ENCODE measurements at regions not wholly inside any gene's neighbourhood (a gene's known extent, or its start where the extent isn't known, plus 50 kb on each side); places are given as distances from the start of the nearest gene placed in this dataset.

DNA sequence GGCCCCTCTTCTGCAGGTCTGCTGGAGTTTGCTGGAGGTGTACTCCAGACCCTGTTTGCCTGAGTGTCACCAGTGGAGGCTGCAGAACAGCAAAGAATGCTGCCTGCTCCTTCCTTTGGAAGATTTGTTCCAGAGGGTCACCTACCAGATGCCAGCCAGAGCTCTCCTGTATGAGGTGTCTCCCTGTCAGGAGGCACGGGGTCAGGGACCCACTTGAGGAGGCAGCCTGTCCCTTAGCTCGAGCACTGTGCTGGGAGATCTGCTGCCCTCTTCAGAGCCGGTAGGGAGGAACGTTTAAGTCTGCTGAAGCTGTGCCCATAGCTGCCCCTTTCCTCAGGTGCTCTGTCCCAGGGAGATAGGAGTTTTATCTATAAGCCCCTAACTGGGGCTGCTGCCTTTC, 207.9 kb downstream of the FAT3 start:
- FAIRE-seq, result no peak
- CTCF ChIA-PET (ENCODE audit: low intra/inter-chr PET ratio), result no interaction called here

More for the DNA sequence above, 207.9 kb downstream of the FAT3 start:
- Histone ChIP-seq H3K4me2 (ENCODE audit: insufficient read depth, low read length) (no peak overlapping the region), H3K4me1 (replicated peaks in 1 of 2; ENCODE audit: control insufficient read depth in 2 of 2, insufficient read depth in 2 of 2, low read length in 2 of 2) (no peaks in the 10 kb centered on the region), H3K9ac (ENCODE audit: insufficient read depth in 1 of 2, low read depth in 2 of 2, low read length in 2 of 2) (no peak overlapping the region), H3K4me3 (no peak overlapping the region), H3K27ac (ENCODE audit: extremely low read depth, low read depth, low read length) (no peak overlapping the region), H3K36me3 (ENCODE audit: control insufficient read depth, insufficient read depth, low read length) (no peaks in the 10 kb centered on the region), H3K27me3 (ENCODE audit: control insufficient read depth in 2 of 2, insufficient read depth in 2 of 2, low read length in 2 of 2) (no peaks in the 10 kb centered on the region), H3K79me2 (ENCODE audit: control insufficient read depth, insufficient read depth, low read length) (no peaks in the 10 kb centered on the region), H4K20me1 (replicated peaks; ENCODE audit: control insufficient read depth, insufficient read depth, low read length) (no peaks in the 10 kb centered on the region), H2AFZ (ENCODE audit: low read depth, low read length) (no peak overlapping the region), H3K9me1 (ENCODE audit: control insufficient read depth, insufficient read depth, low read length) (no peaks in the 10 kb centered on the region), H3K9me3 (replicated peaks; ENCODE audit: control insufficient read depth, insufficient read depth, low read depth, low read length) (no peaks in the 10 kb centered on the region; the same call in 1 of the 2 replicates)
- ATAC-seq, result no peak
- BruUV-seq (replicated peaks), result no TSS peak
- DNase-seq (ENCODE audit: extremely low read depth in 1 of 4, low spot score in 3 of 4), result no peak
- TF ChIP-seq MEF2D (tag; conservative IDR thresholded peaks at IDR 0.05; ENCODE audit: low read depth), result no peak
- TF ChIP-seq, protein P1, sequence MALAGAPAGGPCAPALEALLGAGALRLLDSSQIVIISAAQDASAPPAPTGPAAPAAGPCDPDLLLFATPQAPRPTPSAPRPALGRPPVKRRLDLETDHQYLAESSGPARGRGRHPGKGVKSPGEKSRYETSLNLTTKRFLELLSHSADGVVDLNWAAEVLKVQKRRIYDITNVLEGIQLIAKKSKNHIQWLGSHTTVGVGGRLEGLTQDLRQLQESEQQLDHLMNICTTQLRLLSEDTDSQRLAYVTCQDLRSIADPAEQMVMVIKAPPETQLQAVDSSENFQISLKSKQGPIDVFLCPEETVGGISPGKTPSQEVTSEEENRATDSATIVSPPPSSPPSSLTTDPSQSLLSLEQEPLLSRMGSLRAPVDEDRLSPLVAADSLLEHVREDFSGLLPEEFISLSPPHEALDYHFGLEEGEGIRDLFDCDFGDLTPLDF (CRISPR knock-in tag; IDR thresholded peaks at IDR 0.05), result no peak
- no peak for TF ChIP-seq NUFIP1 (IDR thresholded peaks at IDR 0.05; ENCODE audit: partially characterized antibody)
- TF ChIP-seq ZNF146 (CRISPR knock-in tag; IDR thresholded peaks at IDR 0.05; ENCODE audit: unreplicated experiment), result no peak
- no peak for TF ChIP-seq ZBTB5 (IDR thresholded peaks at IDR 0.05)
- no peak for TF ChIP-seq YY1 (IDR thresholded peaks at IDR 0.05; ENCODE audit: borderline replicate concordance in 1 of 3, control insufficient read depth in 1 of 3, extremely low read depth in 1 of 3, insufficient read depth in 3 of 3, insufficient read length in 1 of 3, insufficient replicate concordance in 2 of 3, low read depth in 1 of 3, low read length in 2 of 3)
- TF ChIP-seq, protein P2, sequence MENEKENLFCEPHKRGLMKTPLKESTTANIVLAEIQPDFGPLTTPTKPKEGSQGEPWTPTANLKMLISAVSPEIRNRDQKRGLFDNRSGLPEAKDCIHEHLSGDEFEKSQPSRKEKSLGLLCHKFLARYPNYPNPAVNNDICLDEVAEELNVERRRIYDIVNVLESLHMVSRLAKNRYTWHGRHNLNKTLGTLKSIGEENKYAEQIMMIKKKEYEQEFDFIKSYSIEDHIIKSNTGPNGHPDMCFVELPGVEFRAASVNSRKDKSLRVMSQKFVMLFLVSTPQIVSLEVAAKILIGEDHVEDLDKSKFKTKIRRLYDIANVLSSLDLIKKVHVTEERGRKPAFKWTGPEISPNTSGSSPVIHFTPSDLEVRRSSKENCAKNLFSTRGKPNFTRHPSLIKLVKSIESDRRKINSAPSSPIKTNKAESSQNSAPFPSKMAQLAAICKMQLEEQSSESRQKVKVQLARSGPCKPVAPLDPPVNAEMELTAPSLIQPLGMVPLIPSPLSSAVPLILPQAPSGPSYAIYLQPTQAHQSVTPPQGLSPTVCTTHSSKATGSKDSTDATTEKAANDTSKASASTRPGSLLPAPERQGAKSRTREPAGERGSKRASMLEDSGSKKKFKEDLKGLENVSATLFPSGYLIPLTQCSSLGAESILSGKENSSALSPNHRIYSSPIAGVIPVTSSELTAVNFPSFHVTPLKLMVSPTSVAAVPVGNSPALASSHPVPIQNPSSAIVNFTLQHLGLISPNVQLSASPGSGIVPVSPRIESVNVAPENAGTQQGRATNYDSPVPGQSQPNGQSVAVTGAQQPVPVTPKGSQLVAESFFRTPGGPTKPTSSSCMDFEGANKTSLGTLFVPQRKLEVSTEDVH (IDR thresholded peaks at IDR 0.05; ENCODE audit: low read depth, partially characterized antibody), result no peak
- no peak for TF ChIP-seq CBX8 (IDR thresholded peaks at IDR 0.05; ENCODE audit: borderline replicate concordance, extremely low read depth, low read depth, low read length, poor library complexity, severe bottlenecking)
- TF ChIP-seq KDM4B (IDR thresholded peaks at IDR 0.05; ENCODE audit: borderline replicate concordance in 2 of 2, low read depth in 1 of 2), result no peak
- no peak for TF ChIP-seq PYGO2 (tag; IDR thresholded peaks at IDR 0.05)
- 0% methylated on average over 4 of the region's 4 CpGs for WGBS (ENCODE audit: insufficient coverage, low coverage, missing lambda C conversion rate)
- intact Hi-C loops (cut with micrococcal nuclease) (no loop called here), in situ Hi-C loops (cut with MboI) (no loop called here)
- POLR2A ChIA-PET, result no interaction called here

All from K562 (cell line).